Prostate gland (tissue), 2 donors: ENCODE measurements at regions not wholly inside any gene's neighbourhood (a gene's known extent, or its start where the extent isn't known, plus 50 kb on each side); places are given as distances from the start of the nearest gene placed in this dataset.

Experiments
- POLR2A ChIP-seq: fragments of 450-650 bp; IDR thresholded peaks from one replicate; pipeline ENCODE4 v1.6.1; 2016; ENCODE audit warnings: antibody characterized with exemption, mild to moderate bottlenecking
- TF ChIP-seq, protein P1 (sequence below), 4 experiments: fragments of 200-600 bp in 2 of 4; fragments of 450-650 bp in 2 of 4; sonication (generic) in 2 of 4; IDR thresholded peaks; 1 replicate in 3 of 4; 2 replicates in 1 of 4; pipeline ENCODE4 v1.5.1; 2016 to 2019; ENCODE audit warnings: antibody characterized with exemption in 4 of 4, mild to moderate bottlenecking in 2 of 4, moderate library complexity in 2 of 4

DNA sequence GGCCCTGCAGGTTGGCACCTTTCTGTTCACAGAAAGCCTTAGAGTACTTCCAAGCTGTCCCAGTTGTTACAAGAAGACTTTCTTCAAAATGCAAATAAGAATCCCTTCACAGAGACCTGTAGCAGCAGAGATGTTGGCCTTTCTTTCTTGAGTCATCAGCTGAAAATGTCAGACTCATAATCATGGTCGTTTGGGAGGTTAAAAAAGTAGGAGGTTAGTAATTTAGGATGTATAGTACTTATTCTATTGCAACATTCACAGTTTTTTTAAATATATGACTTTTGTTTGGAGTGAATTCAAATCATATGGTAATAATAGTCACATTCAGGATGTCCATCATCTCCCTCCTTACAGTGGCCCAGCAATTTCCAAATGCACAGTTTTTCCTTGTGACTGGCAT lies 223.9 kb upstream of the GLI3 start:
- TF ChIP-seq, protein P1, sequence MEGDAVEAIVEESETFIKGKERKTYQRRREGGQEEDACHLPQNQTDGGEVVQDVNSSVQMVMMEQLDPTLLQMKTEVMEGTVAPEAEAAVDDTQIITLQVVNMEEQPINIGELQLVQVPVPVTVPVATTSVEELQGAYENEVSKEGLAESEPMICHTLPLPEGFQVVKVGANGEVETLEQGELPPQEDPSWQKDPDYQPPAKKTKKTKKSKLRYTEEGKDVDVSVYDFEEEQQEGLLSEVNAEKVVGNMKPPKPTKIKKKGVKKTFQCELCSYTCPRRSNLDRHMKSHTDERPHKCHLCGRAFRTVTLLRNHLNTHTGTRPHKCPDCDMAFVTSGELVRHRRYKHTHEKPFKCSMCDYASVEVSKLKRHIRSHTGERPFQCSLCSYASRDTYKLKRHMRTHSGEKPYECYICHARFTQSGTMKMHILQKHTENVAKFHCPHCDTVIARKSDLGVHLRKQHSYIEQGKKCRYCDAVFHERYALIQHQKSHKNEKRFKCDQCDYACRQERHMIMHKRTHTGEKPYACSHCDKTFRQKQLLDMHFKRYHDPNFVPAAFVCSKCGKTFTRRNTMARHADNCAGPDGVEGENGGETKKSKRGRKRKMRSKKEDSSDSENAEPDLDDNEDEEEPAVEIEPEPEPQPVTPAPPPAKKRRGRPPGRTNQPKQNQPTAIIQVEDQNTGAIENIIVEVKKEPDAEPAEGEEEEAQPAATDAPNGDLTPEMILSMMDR (IDR thresholded peaks at IDR 0.05), result no peak
- TF ChIP-seq POLR2A, result no peak
